Gastrocnemius medialis (tissue), 4 donors: ENCODE measurements at regions not wholly inside any gene's neighbourhood (a gene's known extent, or its start where the extent isn't known, plus 50 kb on each side); places are given as distances from the start of the nearest gene placed in this dataset.

Source experiments
- ATAC-seq, 2 donors: fragments of 150-250 bp; one replicate each; pipeline ENCODE4 v1.9.1; 2016
- DNase-seq, 2 donors: peaks; one replicate each; pipeline ENCODE4 v3.0.0-alpha.2; 2019
- H3K27ac ChIP-seq, 4 donors: fragments of 200-600 bp; sonication (generic); 1 replicate in 1 of 4; 2 replicates in 3 of 4; pipeline ENCODE4 v1.5.1; 2016 to 2018; ENCODE audit warnings: mild to moderate bottlenecking in 2 of 4, moderate library complexity in 1 of 4
- H3K27me3 ChIP-seq, 3 donors: fragments of 200-600 bp; sonication (generic) in 2 of 3; 1 replicate in 1 of 3; 2 replicates in 2 of 3; pipeline versions ENCODE4 v1.5.1 to v1.6.0; 2016 to 2019; ENCODE audit warnings: mild to moderate bottlenecking in 1 of 3, moderate library complexity in 1 of 3
- H3K36me3 ChIP-seq, 2 donors: fragments of 200-600 bp; sonication (generic) in 1 of 2; one replicate each; pipeline ENCODE4 v1.5.1; 2017 to 2018
- H3K4me1 ChIP-seq, 2 donors: fragments of 200-600 bp; sonication (generic) in 1 of 2; one replicate each; pipeline ENCODE4 v1.5.1; 2016 to 2017; ENCODE audit warnings: mild to moderate bottlenecking in 2 of 2
- H3K4me3 ChIP-seq, 4 donors: fragments of 200-600 bp; sonication (generic) in 3 of 4; 1 replicate in 1 of 4; 2 replicates in 3 of 4; pipeline ENCODE4 v1.5.1; 2016 to 2019; ENCODE audit warnings: mild to moderate bottlenecking in 2 of 4
- H3K9me3 ChIP-seq, 3 donors: fragments of 200-600 bp; sonication (generic) in 2 of 3; 1 replicate in 1 of 3; 2 replicates in 2 of 3; pipeline ENCODE4 v1.5.1; 2016 to 2019
- POLR2A ChIP-seq, 2 donors: fragments of 450-650 bp; IDR thresholded peaks; one replicate each; pipeline ENCODE4 v1.6.1; 2017; ENCODE audit warnings: antibody characterized with exemption in 2 of 2, mild to moderate bottlenecking in 2 of 2, moderate library complexity in 2 of 2
- in situ Hi-C, 4 donors: fragments of 200-750 bp; cut with MboI; loops; one replicate each; pipeline versions ENCODE4 v1.15.0 to v1.8.0; 2017; ENCODE audit warnings: low sequenced_read_pairs in 4 of 4
- intact Hi-C: fragments of 100-400 bp; cut with DNase I; formaldehyde crosslinking; loops from one replicate; pipeline ENCODE4 v1.15.1; 2023; ENCODE audit warnings: low total_unique reads
- TF ChIP-seq, protein P1 (sequence below), 5 experiments: fragments of 450-650 bp in 3 of 5; fragments of 200-600 bp in 2 of 5; sonication (generic) in 2 of 5; IDR thresholded peaks in 4 of 5; conservative IDR thresholded peaks in 1 of 5; 1 replicate in 4 of 5; 2 replicates in 1 of 5; pipeline ENCODE4 v1.5.1; 2016 to 2019; ENCODE audit warnings: antibody characterized with exemption in 5 of 5, mild to moderate bottlenecking in 3 of 5, moderate library complexity in 3 of 5

DNA sequence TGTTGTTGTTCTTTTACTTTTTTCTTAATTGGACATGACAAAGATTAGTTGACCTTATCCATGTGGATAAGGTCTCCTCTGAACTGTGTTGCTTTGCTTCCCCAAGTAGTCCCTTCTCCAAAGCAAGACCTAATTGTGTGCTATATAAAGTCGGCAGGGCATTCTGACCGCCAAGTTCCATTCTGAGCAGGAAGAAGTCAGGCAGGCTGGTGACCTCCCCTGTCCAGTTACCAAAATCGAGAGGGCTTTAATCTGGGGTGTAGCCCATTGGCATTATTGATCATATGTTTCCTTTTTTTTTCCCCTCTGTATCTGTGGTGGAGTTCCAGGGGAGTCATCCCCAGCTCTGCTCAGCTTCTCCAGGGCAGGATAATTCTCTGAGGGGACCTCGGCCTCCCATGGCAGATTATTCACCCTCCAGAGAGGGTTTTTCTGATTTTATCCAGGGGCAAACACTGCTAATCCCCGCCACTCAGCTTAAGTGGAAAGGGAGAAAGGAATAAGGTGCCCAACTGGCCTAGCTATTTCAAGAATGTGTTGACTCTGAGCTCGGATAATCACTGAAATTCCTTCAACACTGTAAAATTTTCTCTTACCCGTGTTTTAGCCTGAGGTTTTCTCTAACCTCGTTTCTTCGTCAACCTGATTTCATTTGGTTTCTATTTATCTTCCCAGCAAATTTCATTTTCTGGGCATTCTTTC is 71.8 kb upstream of the L3MBTL3 start:
- Histone ChIP-seq H3K36me3 (no peaks in the 10 kb centered on the region), H3K4me1 (no peaks in the 10 kb centered on the region), H3K27me3 (no peaks in the 10 kb centered on the region), H3K9me3 (no peaks in the 10 kb centered on the region), H3K27ac (no peak overlapping the region), H3K4me3 (no peak overlapping the region)
- in situ Hi-C loops (no loop called here), intact Hi-C loops (no loop called here)
- ATAC-seq = no peak
- DNase-seq = no peak
- TF ChIP-seq POLR2A (IDR thresholded peaks at IDR 0.05) = no peak
- TF ChIP-seq, protein P1, sequence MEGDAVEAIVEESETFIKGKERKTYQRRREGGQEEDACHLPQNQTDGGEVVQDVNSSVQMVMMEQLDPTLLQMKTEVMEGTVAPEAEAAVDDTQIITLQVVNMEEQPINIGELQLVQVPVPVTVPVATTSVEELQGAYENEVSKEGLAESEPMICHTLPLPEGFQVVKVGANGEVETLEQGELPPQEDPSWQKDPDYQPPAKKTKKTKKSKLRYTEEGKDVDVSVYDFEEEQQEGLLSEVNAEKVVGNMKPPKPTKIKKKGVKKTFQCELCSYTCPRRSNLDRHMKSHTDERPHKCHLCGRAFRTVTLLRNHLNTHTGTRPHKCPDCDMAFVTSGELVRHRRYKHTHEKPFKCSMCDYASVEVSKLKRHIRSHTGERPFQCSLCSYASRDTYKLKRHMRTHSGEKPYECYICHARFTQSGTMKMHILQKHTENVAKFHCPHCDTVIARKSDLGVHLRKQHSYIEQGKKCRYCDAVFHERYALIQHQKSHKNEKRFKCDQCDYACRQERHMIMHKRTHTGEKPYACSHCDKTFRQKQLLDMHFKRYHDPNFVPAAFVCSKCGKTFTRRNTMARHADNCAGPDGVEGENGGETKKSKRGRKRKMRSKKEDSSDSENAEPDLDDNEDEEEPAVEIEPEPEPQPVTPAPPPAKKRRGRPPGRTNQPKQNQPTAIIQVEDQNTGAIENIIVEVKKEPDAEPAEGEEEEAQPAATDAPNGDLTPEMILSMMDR (IDR thresholded peaks at IDR 0.05 in 4 of 5, conservative IDR thresholded peaks at IDR 0.05 in 1 of 5) = no peak

- no peaks in the 10 kb centered on the region for H3K9me3 ChIP-seq
- ATAC-seq = no peak
- H3K27ac ChIP-seq = no peak overlapping the region
- in situ Hi-C loops (no loop called here), intact Hi-C loops (no loop called here)
- no peak overlapping the region for H3K4me3 ChIP-seq
- DNase-seq = no peak
- TF ChIP-seq, protein P1 (IDR thresholded peaks at IDR 0.05 in 4 of 5, conservative IDR thresholded peaks at IDR 0.05 in 1 of 5) = no peak
- no peak for TF ChIP-seq POLR2A (IDR thresholded peaks at IDR 0.05)
- no peaks in the 10 kb centered on the region for H3K36me3 ChIP-seq
- H3K27me3 ChIP-seq = no peaks in the 10 kb centered on the region
- no peaks in the 10 kb centered on the region for H3K4me1 ChIP-seq
Measured at GRCh38 chr6:129943637-129944271, 74.6 kb upstream of the L3MBTL3 start.

GRCh38 chr6:129940454-129941195 is 77.8 kb upstream of the L3MBTL3 start:
- TF ChIP-seq, protein P1 (IDR thresholded peaks at IDR 0.05 in 4 of 5, conservative IDR thresholded peaks at IDR 0.05 in 1 of 5) = no peak
- TF ChIP-seq POLR2A (IDR thresholded peaks at IDR 0.05) = no peak
- Histone ChIP-seq H3K4me1 (no peaks in the 10 kb centered on the region), H3K9me3 (no peaks in the 10 kb centered on the region), H3K4me3 (no peak overlapping the region), H3K27me3 (no peaks in the 10 kb centered on the region), H3K27ac (no peak overlapping the region), H3K36me3 (no peaks in the 10 kb centered on the region)
- intact Hi-C loops (no loop called here), in situ Hi-C loops (no loop called here)
- ATAC-seq = no peak
- DNase-seq = no peak

DNA sequence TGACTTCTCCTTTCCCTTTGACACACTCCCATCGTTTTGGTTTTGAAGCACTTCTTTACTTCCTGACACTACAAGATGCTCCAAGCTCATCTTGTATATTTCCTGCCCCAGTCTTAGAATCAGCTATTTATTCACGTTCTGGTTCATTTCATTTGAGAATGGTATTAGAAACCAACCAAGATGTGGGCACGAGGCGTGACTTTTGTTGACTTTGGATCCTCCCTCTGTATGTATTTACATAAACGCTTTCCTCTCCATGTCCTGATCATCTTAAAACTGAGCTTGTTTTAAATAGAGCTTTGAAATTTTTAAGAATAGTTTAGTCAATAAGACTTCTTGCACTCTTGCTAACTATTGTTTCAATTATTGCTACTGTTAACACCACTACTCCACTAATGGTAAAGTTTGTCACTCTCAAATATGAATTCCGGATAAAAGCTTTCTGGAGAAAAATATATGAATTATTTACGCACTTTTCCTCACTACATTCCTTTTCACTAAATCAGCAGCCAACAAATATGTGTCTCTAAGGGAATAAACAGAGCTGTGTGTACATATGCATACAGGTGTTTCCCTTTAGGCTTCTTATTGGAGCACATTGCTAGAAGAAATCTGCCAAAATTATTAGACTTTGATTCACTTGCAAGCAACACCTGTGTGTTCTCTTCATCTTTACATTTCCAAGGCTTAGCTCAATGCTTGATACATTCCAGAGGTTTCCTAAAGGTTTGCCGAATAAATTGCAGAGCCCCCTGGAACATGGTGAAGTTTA is 77.3 kb upstream of the TMEM244 start:
- Histone ChIP-seq H3K27ac (no peak overlapping the region), H3K9me3 (no peaks in the 10 kb centered on the region), H3K4me1 (no peaks in the 10 kb centered on the region), H3K27me3 (no peaks in the 10 kb centered on the region), H3K36me3 (no peaks in the 10 kb centered on the region), H3K4me3 (no peak overlapping the region)
- intact Hi-C loops = loop anchor here (5.0 kb wide), 1 partner anchor 84 kb away; no protein-coding TSS in a partner anchor
- TF ChIP-seq, protein P1 (IDR thresholded peaks at IDR 0.05 in 4 of 5, conservative IDR thresholded peaks at IDR 0.05 in 1 of 5) = no peak
- no peak for TF ChIP-seq POLR2A (IDR thresholded peaks at IDR 0.05)
- in situ Hi-C loops = no loop called here
- no peak for DNase-seq
- ATAC-seq = no peak
